Endothelial cell of umbilical vein (primary cell): ENCODE measurements at regions not wholly inside any gene's neighbourhood (a gene's known extent, or its start where the extent isn't known, plus 50 kb on each side); places are given as distances from the start of the nearest gene placed in this dataset.

Experiments
- BruUV-seq: library from RNA; stranded (reverse); fragments of 400-500 nt; replicated peaks from 2 replicates; lab custom pipeline; 2021; lab: Mats Ljungman, UMichigan
- CTCF ChIA-PET: fragments of 300-600, 350-600 bp; sonication (Branson Sonifier 250); formaldehyde crosslinking; loops from one replicate; lab custom pipeline; 2021; ENCODE audit warnings: antibody characterized with exemption, inconsistent platforms; lab: Charles Lee
- POLR2A ChIA-PET: fragments of 300-600, 350-600 bp; sonication (Branson Sonifier 250); formaldehyde crosslinking; loops from one replicate; lab custom pipeline; 2021; ENCODE audit warnings: antibody characterized with exemption, inconsistent platforms; lab: Charles Lee
- DNase-seq: peaks from one replicate; pipeline ENCODE4 v3.0.0-alpha.2; 2011; ENCODE audit warnings: low read depth, low spot score
- FAIRE-seq: peaks from 2 replicates; lab custom pipeline; 2011; peaks lifted over from hg19 to GRCh38; lab: Jason Lieb, UNC
- H2AFZ ChIP-seq: 2 replicates; pipeline ENCODE4 v1.6.0; 2012; ENCODE audit warnings: low read depth, low read length, control low read depth, inconsistent platforms
- H3K27ac ChIP-seq: 2 replicates; pipeline ENCODE4 v1.5.1; 2011; ENCODE audit warnings: low read depth, mild to moderate bottlenecking, control low read depth, low read length, moderate library complexity; ENCODE audit not compliant: insufficient read depth
- H3K27me3 ChIP-seq, 2 experiments: 2 replicates each; pipeline versions ENCODE4 v1.6.0 to v1.6.1; 2011; ENCODE audit warnings: low read length in 2 of 2, mixed read lengths in 1 of 2; ENCODE audit not compliant: control insufficient read depth in 2 of 2, insufficient read depth in 2 of 2
- H3K36me3 ChIP-seq, 2 experiments: 2 replicates in 1 of 2; 3 replicates in 1 of 2; pipeline ENCODE4 v1.5.1; 2011; ENCODE audit warnings: low read length in 2 of 2, mild to moderate bottlenecking in 1 of 2, moderate library complexity in 1 of 2; ENCODE audit not compliant: control insufficient read depth in 2 of 2, insufficient read depth in 2 of 2; ENCODE audit errors: extremely low read depth in 1 of 2
- H3K4me1 ChIP-seq: 3 replicates; pipeline ENCODE4 v1.5.1; 2011; ENCODE audit warnings: mild to moderate bottlenecking, low read length; ENCODE audit not compliant: control insufficient read depth, insufficient read depth; ENCODE audit errors: extremely low read depth
- H3K4me2 ChIP-seq: 2 replicates; pipeline ENCODE4 v1.6.1; 2011; ENCODE audit warnings: low read length, control low read depth, mixed read lengths; ENCODE audit not compliant: insufficient read depth
- H3K4me3 ChIP-seq, 3 experiments: fragments of 200-600 bp in 1 of 3; sonication (generic), shearing (Covaris generic) in 1 of 3; replicated peaks in 1 of 3; 2 replicates each; pipeline ENCODE4 v1.5.1; 2011 to 2016; ENCODE audit warnings: control low read depth in 3 of 3, low read length in 3 of 3, mild to moderate bottlenecking in 2 of 3, inconsistent platforms in 1 of 3, low read depth in 1 of 3, moderate library complexity in 1 of 3; ENCODE audit not compliant: insufficient read depth in 1 of 3
- H3K79me2 ChIP-seq: 2 replicates; pipeline ENCODE4 v1.6.0; 2012; ENCODE audit warnings: low read length, inconsistent platforms; ENCODE audit not compliant: control insufficient read depth, insufficient read depth
- H3K9ac ChIP-seq: replicated peaks from 2 replicates; pipeline ENCODE3; 2011; ENCODE audit warnings: low read length, control low read depth; ENCODE audit not compliant: insufficient read depth; ENCODE audit errors: extremely low read depth
- H3K9me1 ChIP-seq: replicated peaks from 3 replicates; pipeline ENCODE4 v1.6.0; 2011; ENCODE audit warnings: mild to moderate bottlenecking, low read length; ENCODE audit not compliant: control insufficient read depth, insufficient read depth; ENCODE audit errors: extremely low read depth
- H3K9me3 ChIP-seq: replicated peaks from 2 replicates; pipeline ENCODE4 v1.5.1; 2012; ENCODE audit warnings: low read length, inconsistent platforms; ENCODE audit not compliant: control insufficient read depth, insufficient read depth
- H4K20me1 ChIP-seq: replicated peaks from 2 replicates; pipeline ENCODE3; 2011; ENCODE audit warnings: mild to moderate bottlenecking, low read length; ENCODE audit not compliant: control insufficient read depth, insufficient read depth; ENCODE audit errors: extremely low read depth
- EZH2 ChIP-seq: IDR thresholded peaks from 2 replicates; pipeline ENCODE4 v1.6.1; 2012; ENCODE audit warnings: borderline replicate concordance, low read depth, mild to moderate bottlenecking, moderate library complexity, low read length, inconsistent platforms; ENCODE audit not compliant: severe bottlenecking
- FOS ChIP-seq: IDR thresholded peaks from 2 replicates; pipeline ENCODE4 v1.6.1; 2011; ENCODE audit warnings: mild to moderate bottlenecking, low read length, moderate library complexity, borderline replicate concordance; ENCODE audit not compliant: insufficient read depth
- GATA2 ChIP-seq: IDR thresholded peaks from 2 replicates; pipeline ENCODE4 v1.7.0; 2011; ENCODE audit warnings: low read depth, mild to moderate bottlenecking, moderate library complexity, mixed read lengths, low read length; ENCODE audit not compliant: insufficient read length, insufficient read depth
- JUN ChIP-seq: IDR thresholded peaks from 2 replicates; pipeline ENCODE4 v1.6.1; 2011; ENCODE audit warnings: borderline replicate concordance, low read depth; ENCODE audit not compliant: insufficient read length, insufficient read depth
- MYC ChIP-seq: IDR thresholded peaks from one replicate; pipeline ENCODE4 v1.6.1; 2011; ENCODE audit warnings: mild to moderate bottlenecking, low read depth, low read length
- POLR2A ChIP-seq: IDR thresholded peaks from 2 replicates; pipeline ENCODE4 v1.6.1; 2012; ENCODE audit warnings: low read depth, mild to moderate bottlenecking, control low read depth, low read length
- POLR2AphosphoS5 ChIP-seq: IDR thresholded peaks from 2 replicates; pipeline ENCODE4 v1.6.1; 2012; ENCODE audit warnings: low read depth, mild to moderate bottlenecking, control low read depth, low read length, moderate library complexity; ENCODE audit not compliant: insufficient read depth
- dilution Hi-C: fragments of 300-500 bp; cut with MboI; formaldehyde crosslinking; loops from one replicate; pipeline ENCODE4 v1.15.0; 2019; ENCODE audit warnings: low sequenced_read_pairs; ENCODE audit not compliant: extremely low pct_ligation_motif_present
- intact Hi-C: fragments of 100-400 bp; cut with micrococcal nuclease; formaldehyde crosslinking; loops from one replicate; pipeline ENCODE4 v1.10.0; 2022
- TF ChIP-seq, protein P1 (sequence below), 2 donors: IDR thresholded peaks; 1 replicate in 1 of 2; 2 replicates in 1 of 2; pipeline ENCODE4 v1.5.1; 2011; ENCODE audit warnings: low read length in 2 of 2, mild to moderate bottlenecking in 2 of 2, moderate library complexity in 2 of 2, control low read depth in 1 of 2, inconsistent platforms in 1 of 2, low read depth in 1 of 2; ENCODE audit not compliant: insufficient read depth in 1 of 2; ENCODE audit errors: extremely low read depth in 1 of 2
- TF ChIP-seq, protein P2 (sequence below): IDR thresholded peaks from 2 replicates; pipeline ENCODE4 v1.6.1; 2011; ENCODE audit not compliant: insufficient read depth, insufficient read length

- FAIRE-seq (no peak), DNase-seq (no peak)
- Histone ChIP-seq H3K4me3 (no peak overlapping the region), H3K36me3 (no peaks in the 10 kb centered on the region), H3K27ac (no peak overlapping the region), H3K9ac (no peak overlapping the region), H3K4me2 (no peak overlapping the region), H3K4me1 (no peaks in the 10 kb centered on the region), H2AFZ (no peak overlapping the region), H3K9me3 (peaks cover 18% of the 10 kb centered on the region), H4K20me1 (no peaks in the 10 kb centered on the region), H3K9me1 (no peaks in the 10 kb centered on the region), H3K79me2 (no peaks in the 10 kb centered on the region), H3K27me3 (no peaks in the 10 kb centered on the region)
- CTCF ChIA-PET, result no interaction called here
- TF ChIP-seq, protein P1, sequence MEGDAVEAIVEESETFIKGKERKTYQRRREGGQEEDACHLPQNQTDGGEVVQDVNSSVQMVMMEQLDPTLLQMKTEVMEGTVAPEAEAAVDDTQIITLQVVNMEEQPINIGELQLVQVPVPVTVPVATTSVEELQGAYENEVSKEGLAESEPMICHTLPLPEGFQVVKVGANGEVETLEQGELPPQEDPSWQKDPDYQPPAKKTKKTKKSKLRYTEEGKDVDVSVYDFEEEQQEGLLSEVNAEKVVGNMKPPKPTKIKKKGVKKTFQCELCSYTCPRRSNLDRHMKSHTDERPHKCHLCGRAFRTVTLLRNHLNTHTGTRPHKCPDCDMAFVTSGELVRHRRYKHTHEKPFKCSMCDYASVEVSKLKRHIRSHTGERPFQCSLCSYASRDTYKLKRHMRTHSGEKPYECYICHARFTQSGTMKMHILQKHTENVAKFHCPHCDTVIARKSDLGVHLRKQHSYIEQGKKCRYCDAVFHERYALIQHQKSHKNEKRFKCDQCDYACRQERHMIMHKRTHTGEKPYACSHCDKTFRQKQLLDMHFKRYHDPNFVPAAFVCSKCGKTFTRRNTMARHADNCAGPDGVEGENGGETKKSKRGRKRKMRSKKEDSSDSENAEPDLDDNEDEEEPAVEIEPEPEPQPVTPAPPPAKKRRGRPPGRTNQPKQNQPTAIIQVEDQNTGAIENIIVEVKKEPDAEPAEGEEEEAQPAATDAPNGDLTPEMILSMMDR (IDR thresholded peaks at IDR 0.05; ENCODE audit: extremely low read depth in 1 of 2, insufficient read depth in 1 of 2, low read depth in 1 of 2, low read length in 2 of 2), result no peak
- TF ChIP-seq POLR2A, result no peak
- TF ChIP-seq EZH2, result no peak
- TF ChIP-seq JUN, result no peak
- TF ChIP-seq, protein P2, sequence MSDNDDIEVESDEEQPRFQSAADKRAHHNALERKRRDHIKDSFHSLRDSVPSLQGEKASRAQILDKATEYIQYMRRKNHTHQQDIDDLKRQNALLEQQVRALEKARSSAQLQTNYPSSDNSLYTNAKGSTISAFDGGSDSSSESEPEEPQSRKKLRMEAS, result no peak
- TF ChIP-seq MYC, result no peak
- no peak for TF ChIP-seq POLR2AphosphoS5
- no peak for TF ChIP-seq GATA2
- no peak for TF ChIP-seq FOS
- intact Hi-C loops (no loop called here), dilution Hi-C loops (no loop called here)
- no TSS peak for BruUV-seq
- POLR2A ChIA-PET, result no interaction called here
Measured at GRCh38 chr22:48868554-48868953, 959.1 kb downstream of the BRD1 start.
